Lung (tissue), 11 donors: ENCODE measurements at regions not wholly inside any gene's neighbourhood (a gene's known extent, or its start where the extent isn't known, plus 50 kb on each side); places are given as distances from the start of the nearest gene placed in this dataset.

ENCODE experiments used
- ATAC-seq: fragments of 200-7000 bp; cut with Tn5 transposase; one replicate; pipeline ENCODE4 v1.9.1; 2020; ENCODE audit warnings: moderate number of reproducible peaks; ENCODE audit not compliant: insufficient read depth, low FRiP score
- DNase-seq, 3 donors: peaks; one replicate each; pipeline ENCODE4 v3.0.0-alpha.2; 2013 to 2017
- H3K27ac ChIP-seq, 2 donors: one replicate each; pipeline ENCODE4 v1.5.1; 2013; ENCODE audit warnings: mild to moderate bottlenecking in 2 of 2, moderate library complexity in 2 of 2, control low read depth in 1 of 2, inconsistent platforms in 1 of 2, low read depth in 1 of 2, low read length in 1 of 2
- H3K27me3 ChIP-seq, 3 donors: one replicate each; pipeline ENCODE4 v1.5.1; 2013; ENCODE audit warnings: low read length in 2 of 3; ENCODE audit not compliant: control insufficient read depth in 3 of 3, insufficient read depth in 3 of 3
- H3K36me3 ChIP-seq, 4 donors: one replicate each; pipeline ENCODE4 v1.5.1; 2013; ENCODE audit warnings: low read length in 4 of 4, mild to moderate bottlenecking in 1 of 4, moderate library complexity in 1 of 4; ENCODE audit not compliant: control insufficient read depth in 4 of 4, insufficient read depth in 4 of 4
- H3K4me1 ChIP-seq, 5 donors: one replicate each; pipeline ENCODE4 v1.5.1; 2013; ENCODE audit warnings: low read length in 5 of 5, mild to moderate bottlenecking in 2 of 5, moderate library complexity in 1 of 5; ENCODE audit not compliant: control insufficient read depth in 5 of 5, insufficient read depth in 5 of 5
- H3K4me3 ChIP-seq: one replicate; pipeline ENCODE4 v1.5.1; 2013; ENCODE audit warnings: mild to moderate bottlenecking, control low read depth, moderate library complexity
- H3K9ac ChIP-seq, 2 donors: one replicate each; pipeline ENCODE4 v1.5.1; 2013; ENCODE audit warnings: low read length in 2 of 2, control low read depth in 1 of 2; ENCODE audit not compliant: insufficient read depth in 1 of 2
- H3K9me3 ChIP-seq, 4 donors: one replicate each; pipeline ENCODE4 v1.5.1; 2013; ENCODE audit warnings: low read length in 3 of 4, mild to moderate bottlenecking in 1 of 4, moderate library complexity in 1 of 4; ENCODE audit not compliant: control insufficient read depth in 4 of 4, insufficient read depth in 3 of 4
- CTCF ChIP-seq: IDR thresholded peaks from 2 replicates; pipeline ENCODE4 v1.5.1; 2012; ENCODE audit warnings: mild to moderate bottlenecking; ENCODE audit errors: control extremely low read depth, extremely low read depth
- WGBS, 2 donors: extraction: QIAGEN DNeasy Blood & Tissue Kit; methylation state at CpG; one replicate each; pipeline ENCODE4 v1.1.7; 2013; 5-methylcytosine and 5-hydroxymethylcytosine counted together
- donor health status: control.
- donor health status: control.
- donor health status: Bipolar disorder and iron deficiency.
- donor health status: healthy.
- donor health status: DM: yes; HTN: yes; CAD: no.

DNA sequence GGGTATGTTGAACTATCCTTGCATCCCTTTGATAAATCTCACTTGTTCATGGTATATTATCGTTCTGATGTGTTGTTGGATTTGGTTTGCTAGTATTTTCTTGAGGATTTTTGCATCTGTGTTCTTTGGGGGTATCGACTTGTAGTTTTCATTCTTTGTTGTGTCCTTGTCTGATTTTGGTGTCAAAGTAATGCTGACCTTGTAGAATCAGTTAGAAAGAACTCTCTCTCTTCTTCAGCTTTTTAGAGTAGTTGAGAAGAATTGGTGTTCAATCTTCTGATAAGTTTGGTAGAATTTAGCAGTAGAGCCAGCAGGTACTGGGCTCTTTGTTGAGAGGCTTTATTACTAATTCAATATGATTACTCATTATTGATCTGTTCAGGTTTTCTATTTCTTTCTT lies 707.2 kb upstream of the LRFN5 start:
- DNase-seq, result no peak
- Histone ChIP-seq H3K36me3 (no peaks in the 10 kb centered on the region), H3K9ac (no peak overlapping the region), H3K27ac (no peak overlapping the region), H3K4me1 (no peaks in the 10 kb centered on the region), H3K4me3 (no peak overlapping the region), H3K9me3 (peaks cover 0 to 3% (median 0%) of the 10 kb centered on the region in 4 donors), H3K27me3 (no peaks in the 10 kb centered on the region)
- TF ChIP-seq CTCF, result no peak
- WGBS, 2 donors, result 36 to 79% methylated on average over 2 of the region's 2 CpGs
- no peak for ATAC-seq

DNA sequence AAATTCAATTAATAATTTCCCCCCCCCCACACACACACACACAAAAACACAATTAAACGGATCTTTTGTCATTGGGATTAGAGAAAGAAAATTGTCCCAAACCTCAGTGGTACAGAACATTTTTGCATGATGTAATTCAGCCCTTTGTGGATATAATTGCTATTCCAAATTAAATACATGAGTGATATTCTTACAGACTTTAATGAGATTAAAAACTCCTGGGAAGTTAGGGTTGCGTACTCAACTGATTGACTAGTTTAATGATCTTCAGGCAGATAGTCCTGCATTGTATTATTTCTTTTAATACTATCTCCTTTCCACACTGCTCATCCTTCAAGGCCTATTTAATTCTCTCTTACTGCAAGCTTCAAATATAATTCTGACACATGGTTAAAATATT lies 711.8 kb upstream of the LRFN5 start:
- H3K9me3 ChIP-seq, result peaks cover 0 to 3% (median 0%) of the 10 kb centered on the region in 4 donors
- H3K4me1 ChIP-seq, result no peaks in the 10 kb centered on the region
- no peak overlapping the region for H3K9ac ChIP-seq
- no peaks in the 10 kb centered on the region for H3K27me3 ChIP-seq
- no peak for TF ChIP-seq CTCF
- 96% methylated on average over 2 of the region's 2 CpGs for WGBS, 2 donors
- no peak overlapping the region for H3K27ac ChIP-seq
- DNase-seq (no peak), ATAC-seq (no peak)
- no peaks in the 10 kb centered on the region for H3K36me3 ChIP-seq
- no peak overlapping the region for H3K4me3 ChIP-seq

DNA sequence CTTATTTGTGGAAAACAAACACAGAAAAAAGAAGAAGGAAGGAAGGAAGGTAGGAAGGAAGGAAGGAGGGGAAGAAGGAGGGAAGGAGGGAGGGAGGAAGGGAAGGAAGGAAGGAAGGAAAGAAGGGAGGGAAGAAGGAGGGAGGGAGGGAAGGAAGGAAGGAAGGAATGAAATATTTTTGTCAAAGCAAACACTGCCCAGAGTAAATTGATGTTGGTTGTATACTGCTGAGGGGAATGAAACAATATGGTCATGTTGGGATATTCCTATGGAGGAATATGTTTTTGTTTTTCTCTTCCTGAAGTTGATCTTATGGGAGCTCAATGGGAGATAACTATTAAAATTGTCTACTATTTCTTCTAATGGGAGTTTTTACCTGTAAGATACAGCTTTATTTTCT lies 717.5 kb upstream of the LRFN5 start:
- Histone ChIP-seq H3K36me3 (no peaks in the 10 kb centered on the region), H3K4me1 (no peaks in the 10 kb centered on the region), H3K9ac (no peak overlapping the region), H3K27me3 (no peaks in the 10 kb centered on the region), H3K4me3 (no peak overlapping the region), H3K27ac (no peak overlapping the region), H3K9me3 (no peaks in the 10 kb centered on the region)
- ATAC-seq (no peak), DNase-seq (no peak)
- no peak for TF ChIP-seq CTCF

DNA sequence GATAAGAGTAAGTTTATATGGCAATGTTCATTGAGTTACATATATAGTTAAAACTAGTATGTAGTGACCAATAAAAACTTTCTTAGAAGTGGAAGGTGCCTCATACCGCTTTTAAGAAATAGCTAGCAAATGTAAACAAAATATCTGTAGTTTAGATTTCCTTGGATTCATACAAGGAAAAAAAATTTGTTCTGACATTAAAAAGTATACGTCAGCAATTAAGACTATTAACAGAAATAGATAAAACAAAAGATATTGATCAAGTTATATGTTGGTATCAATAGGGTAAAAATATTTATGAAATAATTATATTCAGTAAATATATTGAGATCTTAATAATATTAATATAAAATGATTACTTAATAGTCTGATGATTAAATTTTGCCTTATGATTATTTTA lies 718.8 kb upstream of the LRFN5 start:
- TF ChIP-seq CTCF, result no peak
- WGBS, 2 donors, result 81 to 85% methylated on average over 2 of the region's 2 CpGs
- no peak for ATAC-seq

More for the DNA sequence above, 718.8 kb upstream of the LRFN5 start:
- no peaks in the 10 kb centered on the region for H3K27me3 ChIP-seq
- H3K4me3 ChIP-seq, result no peak overlapping the region
- no peaks in the 10 kb centered on the region for H3K36me3 ChIP-seq
- DNase-seq, result no peak
- no peaks in the 10 kb centered on the region for H3K4me1 ChIP-seq
- H3K27ac ChIP-seq, result no peak overlapping the region
- no peak overlapping the region for H3K9ac ChIP-seq
- no peaks in the 10 kb centered on the region for H3K9me3 ChIP-seq
